A549 (cell line): ENCODE measurements at regions not wholly inside any gene's neighbourhood (a gene's known extent, or its start where the extent isn't known, plus 50 kb on each side); places are given as distances from the start of the nearest gene placed in this dataset.

Experiments
- ATAC-seq, 2 experiments: fragments of 200-7000 bp in 1 of 2; fragments of >200 bp in 1 of 2; cut with Nextera tagmentation in 1 of 2; cut with Tn5 transposase in 1 of 2; 3 replicates each; pipeline versions ENCODE4 v1.8.0 to v1.9.1; 2018 to 2020; ENCODE audit warnings: mild to moderate bottlenecking in 1 of 2, moderate library complexity in 1 of 2
- CTCF ChIA-PET: fragments of 300-600 bp; sonication (Branson Sonifier 250); formaldehyde crosslinking; extraction: SDS; loops from one replicate; lab custom pipeline; 2021; ENCODE audit warnings: antibody characterized with exemption, inconsistent platforms; lab: Yijun Ruan, JAX
- POLR2A ChIA-PET: fragments of 350-600 bp; formaldehyde crosslinking; extraction: SDS; loops from one replicate; lab custom pipeline; 2021; ENCODE audit warnings: antibody characterized with exemption, inconsistent platforms; lab: Yijun Ruan, JAX
- DNase-seq, 2 experiments: peaks; one replicate each; pipeline versions ENCODE4 v3.0.0 to v3.0.0-alpha.2; 2011 to 2016; ENCODE audit warnings: low read depth in 1 of 2, low spot score in 1 of 2
- FAIRE-seq: peaks from 2 replicates; lab custom pipeline; 2011; peaks lifted over from hg19 to GRCh38; lab: Jason Lieb, UNC
- H3K27ac ChIP-seq, 2 experiments: fragments of >200 bp; sonication (Bioruptor Twin); formaldehyde crosslinking; 3 replicates each; pipeline ENCODE4 v1.5.1; 2016 to 2017
- H3K4me1 ChIP-seq: fragments of >200 bp; sonication (Bioruptor Twin); formaldehyde crosslinking; 3 replicates; pipeline ENCODE4 v1.6.1; 2016
- H3K4me2 ChIP-seq: fragments of >200 bp; sonication (Bioruptor Twin); formaldehyde crosslinking; 3 replicates; pipeline ENCODE4 v1.6.1; 2016
- H3K4me3 ChIP-seq: fragments of >200 bp; sonication (Bioruptor Twin); formaldehyde crosslinking; 3 replicates; pipeline ENCODE4 v1.5.1; 2016
- H3K9me3 ChIP-seq: fragments of >200 bp; sonication (Bioruptor Twin); formaldehyde crosslinking; 3 replicates; pipeline ENCODE4 v1.6.1; 2016
- BHLHE40 ChIP-seq: IDR thresholded peaks from 2 replicates; pipeline ENCODE4 v1.6.1; 2012; ENCODE audit warnings: low read depth, low read length, inconsistent platforms
- CBX2 ChIP-seq: fragments of 200-600 bp; sonication (generic); IDR thresholded peaks from 2 replicates; pipeline ENCODE4 v1.6.1; 2016; ENCODE audit warnings: low read depth, mild to moderate bottlenecking, borderline replicate concordance
- CBX8 ChIP-seq: fragments of 200-600 bp; sonication (generic); IDR thresholded peaks from 2 replicates; pipeline ENCODE4 v1.6.1; 2016
- CHD4 ChIP-seq: fragments of 200-600 bp; sonication (generic); IDR thresholded peaks from 2 replicates; pipeline ENCODE4 v1.6.1; 2016; ENCODE audit warnings: antibody characterized with exemption, mild to moderate bottlenecking, borderline replicate concordance
- CTCF ChIP-seq: fragments of >200 bp; sonication (Bioruptor Twin); formaldehyde crosslinking; IDR thresholded peaks from 3 replicates; pipeline ENCODE4 v1.5.1; 2016
- E2F6 ChIP-seq: IDR thresholded peaks from 2 replicates; pipeline ENCODE4 v1.6.1; 2012; ENCODE audit warnings: low read depth, borderline replicate concordance
- EHMT2 ChIP-seq: fragments of 200-600 bp; sonication (generic); IDR thresholded peaks from 2 replicates; pipeline ENCODE4 v1.6.1; 2016; ENCODE audit warnings: antibody characterized with exemption, low read depth, mild to moderate bottlenecking, moderate library complexity
- ELK1 ChIP-seq: fragments of 150-350 bp; IDR thresholded peaks from 2 replicates; pipeline ENCODE4 v1.6.1; 2014; ENCODE audit warnings: low read depth, mild to moderate bottlenecking, low read length
- ESRRA ChIP-seq: fragments of 150-350 bp; IDR thresholded peaks from 2 replicates; pipeline ENCODE4 v1.6.1; 2014; ENCODE audit warnings: mild to moderate bottlenecking, low read length, borderline replicate concordance
- HDAC2 ChIP-seq: fragments of 200-600 bp; sonication (generic); IDR thresholded peaks from 2 replicates; pipeline ENCODE4 v1.6.1; 2016
- HES2 ChIP-seq: fragments of >200 bp; sonication (Bioruptor Twin); formaldehyde crosslinking; IDR thresholded peaks from 2 replicates; pipeline ENCODE4 v1.6.1; 2016
- HEYL ChIP-seq: fragments of 250-450 bp; sonication (Bioruptor Pico); IDR thresholded peaks from 2 replicates; pipeline ENCODE4 v1.8.0; 2021; ENCODE audit warnings: mild to moderate bottlenecking, moderate library complexity
- HOXA7 ChIP-seq: fragments of 250-450 bp; sonication (Bioruptor Pico); IDR thresholded peaks from 2 replicates; pipeline ENCODE4 v1.5.0; 2020; ENCODE audit warnings: mild to moderate bottlenecking, moderate library complexity
- NR3C1 ChIP-seq: fragments of >200 bp; sonication (Bioruptor Twin); formaldehyde crosslinking; IDR thresholded peaks from 3 replicates; pipeline ENCODE4 v1.6.1; 2017
- POLR2A ChIP-seq: IDR thresholded peaks from 2 replicates; pipeline ENCODE4 v1.6.1; 2012; ENCODE audit warnings: mild to moderate bottlenecking, low read length
- RAD21 ChIP-seq, 2 experiments: fragments of >200 bp in 1 of 2; sonication (Bioruptor Twin) in 1 of 2; formaldehyde crosslinking in 1 of 2; IDR thresholded peaks in 1 of 2; conservative IDR thresholded peaks in 1 of 2; 2 replicates in 1 of 2; 3 replicates in 1 of 2; pipeline ENCODE4 v1.6.1; 2012 to 2018; ENCODE audit warnings: inconsistent platforms in 1 of 2
- RARB ChIP-seq: fragments of 250-450 bp; sonication (Bioruptor Pico); IDR thresholded peaks from 2 replicates; pipeline ENCODE4 v1.8.0; 2021; ENCODE audit warnings: mild to moderate bottlenecking, moderate library complexity
- RCOR1 ChIP-seq: fragments of 150-350 bp; IDR thresholded peaks from 2 replicates; pipeline ENCODE4 v1.6.1; 2014; ENCODE audit warnings: antibody characterized with exemption, low read length, low read depth
- SMC3 ChIP-seq: fragments of >200 bp; sonication (Bioruptor Twin); formaldehyde crosslinking; IDR thresholded peaks from 3 replicates; pipeline ENCODE4 v1.6.1; 2018; ENCODE audit warnings: inconsistent platforms
- ZFP36 ChIP-seq: fragments of 450-650 bp; IDR thresholded peaks from 2 replicates; pipeline ENCODE4 v1.6.1; 2014; ENCODE audit warnings: borderline replicate concordance; ENCODE audit not compliant: partially characterized antibody
- ZNF302 ChIP-seq: fragments of 250-450 bp; sonication (Bioruptor Pico); IDR thresholded peaks from 2 replicates; pipeline ENCODE4 v1.9.0; 2021; ENCODE audit warnings: inconsistent platforms, mild to moderate bottlenecking, moderate library complexity
- ZSCAN20 ChIP-seq: fragments of 250-450 bp; sonication (Bioruptor Pico); IDR thresholded peaks from 2 replicates; pipeline ENCODE4 v1.8.0; 2022; ENCODE audit warnings: mild to moderate bottlenecking, moderate library complexity
- WGBS: methylation state at CpG from one replicate; pipeline ENCODE4 v1.1.6; 2017; ENCODE audit errors: missing lambda C conversion rate; 5-methylcytosine and 5-hydroxymethylcytosine counted together
- TF ChIP-seq, protein P1 (sequence below): IDR thresholded peaks from 2 replicates; pipeline ENCODE4 v1.6.1; 2012
- TF ChIP-seq, protein P2 (sequence below): fragments of 250-450 bp; sonication (Bioruptor Pico); IDR thresholded peaks from 2 replicates; pipeline ENCODE4 v1.5.0; 2021; ENCODE audit warnings: mild to moderate bottlenecking, moderate library complexity, borderline replicate concordance

DNA sequence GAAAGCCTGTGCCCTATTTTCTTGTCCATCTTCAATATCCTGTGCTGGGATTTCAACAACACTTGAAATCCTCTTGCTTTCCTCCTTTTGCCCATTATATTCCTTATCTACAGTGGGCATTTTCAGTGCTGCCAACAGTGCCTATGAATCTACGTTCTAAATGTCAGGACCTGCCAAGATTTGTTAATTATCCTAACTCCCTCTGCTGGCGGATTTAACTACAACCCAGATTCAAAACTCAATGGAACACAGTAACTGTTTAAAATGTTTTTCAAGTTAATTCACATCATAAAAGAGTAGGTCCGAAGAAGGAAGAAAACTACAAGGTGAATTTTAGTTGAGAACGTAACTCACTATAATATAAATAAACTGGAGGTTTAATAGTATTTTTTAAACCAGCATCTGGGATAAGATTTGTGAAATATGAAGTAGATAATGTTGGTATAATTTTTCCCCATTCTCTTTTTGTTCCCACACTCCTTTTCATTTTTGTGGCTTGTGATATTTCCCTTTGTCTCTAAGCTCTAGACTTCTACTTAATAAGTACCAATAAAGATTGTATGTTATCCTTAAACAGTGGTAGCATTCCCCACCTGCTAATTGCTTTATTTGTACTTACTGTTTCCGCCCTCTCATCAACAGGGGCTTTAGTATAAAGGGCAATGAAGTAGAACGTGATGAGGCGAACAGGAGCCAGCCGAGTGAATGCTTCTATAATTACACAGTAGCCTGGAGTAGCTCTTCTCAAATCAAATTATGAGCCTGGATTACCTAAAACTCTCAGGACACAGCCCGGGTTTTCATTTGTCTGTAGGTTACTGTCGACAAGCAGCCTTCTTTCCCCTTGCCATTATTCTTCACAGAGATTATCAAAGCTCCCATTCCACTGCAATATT, 302.5 kb upstream of the ATP11B start:
- CTCF ChIA-PET: interaction anchor here (0.5 to 2.0 kb wide), 4 partner anchors 10 to 782 kb away, joined by 3 to 8 read pairs (median 3); no protein-coding TSS in a partner anchor
- H3K27ac ChIP-seq: no peak overlapping the region
- H3K4me3 ChIP-seq: no peak overlapping the region
- POLR2A ChIA-PET: no interaction called here
- ATAC-seq: peak in 1 of 2 experiments; percentile 61; a peak in 2 of 6 replicates
- TF ChIP-seq CTCF (peak; percentile 34), ESRRA (no peak), SMC3 (peak; percentile 27; the same call in 1 of the 3 replicates), HES2 (no peak), ZFP36 (no peak), RAD21 (conservative IDR thresholded peaks at IDR 0.05 in 1 of 2, IDR thresholded peaks at IDR 0.05 in 1 of 2) (peak; percentile 23 to 39; a peak in 2 of 5 replicates), ZNF302 (CRISPR knock-in tag) (no peak), ELK1 (no peak), HOXA7 (CRISPR knock-in tag) (no peak)
- TF ChIP-seq, protein P1, sequence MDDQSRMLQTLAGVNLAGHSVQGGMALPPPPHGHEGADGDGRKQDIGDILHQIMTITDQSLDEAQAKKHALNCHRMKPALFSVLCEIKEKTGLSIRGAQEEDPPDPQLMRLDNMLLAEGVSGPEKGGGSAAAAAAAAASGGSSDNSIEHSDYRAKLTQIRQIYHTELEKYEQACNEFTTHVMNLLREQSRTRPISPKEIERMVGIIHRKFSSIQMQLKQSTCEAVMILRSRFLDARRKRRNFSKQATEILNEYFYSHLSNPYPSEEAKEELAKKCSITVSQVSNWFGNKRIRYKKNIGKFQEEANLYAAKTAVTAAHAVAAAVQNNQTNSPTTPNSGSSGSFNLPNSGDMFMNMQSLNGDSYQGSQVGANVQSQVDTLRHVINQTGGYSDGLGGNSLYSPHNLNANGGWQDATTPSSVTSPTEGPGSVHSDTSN: no peak
- no peak overlapping the region for H3K4me2 ChIP-seq
- WGBS: 40% methylated on average over 10 of the region's 10 CpGs
- no peaks in the 10 kb centered on the region for H3K9me3 ChIP-seq
- DNase-seq: peak; percentile 5 to 7
- H3K4me1 ChIP-seq: no peaks in the 10 kb centered on the region
- FAIRE-seq: no peak

- H3K4me2 ChIP-seq: no peak overlapping the region
- FAIRE-seq: no peak
- no peak for DNase-seq
- no peak for ATAC-seq
- ChIA-PET CTCF (interaction anchor here (0.5 to 2.0 kb wide), 5 partner anchors 10 to 782 kb away, joined by 3 to 8 read pairs (median 3); no protein-coding TSS in a partner anchor), POLR2A (no interaction called here)
- no peak overlapping the region for H3K27ac ChIP-seq
- WGBS: 38% methylated on average over 3 of the region's 3 CpGs
- no peaks in the 10 kb centered on the region for H3K9me3 ChIP-seq
- H3K4me3 ChIP-seq: no peak overlapping the region
- H3K4me1 ChIP-seq: no peaks in the 10 kb centered on the region
- TF ChIP-seq ZSCAN20 (CRISPR knock-in tag): no peak
- TF ChIP-seq HEYL: no peak
- no peak for TF ChIP-seq HDAC2
- TF ChIP-seq EHMT2: no peak
- TF ChIP-seq, protein P1: no peak
- TF ChIP-seq RARB (CRISPR knock-in tag): no peak
- TF ChIP-seq HOXA7 (CRISPR knock-in tag): no peak
- TF ChIP-seq, protein P2, sequence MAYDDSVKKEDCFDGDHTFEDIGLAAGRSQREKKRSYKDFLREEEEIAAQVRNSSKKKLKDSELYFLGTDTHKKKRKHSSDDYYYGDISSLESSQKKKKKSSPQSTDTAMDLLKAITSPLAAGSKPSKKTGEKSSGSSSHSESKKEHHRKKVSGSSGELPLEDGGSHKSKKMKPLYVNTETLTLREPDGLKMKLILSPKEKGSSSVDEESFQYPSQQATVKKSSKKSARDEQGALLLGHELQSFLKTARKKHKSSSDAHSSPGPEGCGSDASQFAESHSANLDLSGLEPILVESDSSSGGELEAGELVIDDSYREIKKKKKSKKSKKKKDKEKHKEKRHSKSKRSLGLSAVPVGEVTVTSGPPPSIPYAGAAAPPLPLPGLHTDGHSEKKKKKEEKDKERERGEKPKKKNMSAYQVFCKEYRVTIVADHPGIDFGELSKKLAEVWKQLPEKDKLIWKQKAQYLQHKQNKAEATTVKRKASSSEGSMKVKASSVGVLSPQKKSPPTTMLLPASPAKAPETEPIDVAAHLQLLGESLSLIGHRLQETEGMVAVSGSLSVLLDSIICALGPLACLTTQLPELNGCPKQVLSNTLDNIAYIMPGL (CRISPR knock-in tag): no peak
- no peak for TF ChIP-seq NR3C1
- no peak for TF ChIP-seq BHLHE40
- no peak for TF ChIP-seq E2F6
- TF ChIP-seq ZNF302 (CRISPR knock-in tag): no peak
- no peak for TF ChIP-seq CBX2
- TF ChIP-seq RAD21 (conservative IDR thresholded peaks at IDR 0.05 in 1 of 2, IDR thresholded peaks at IDR 0.05 in 1 of 2): no peak
- no peak for TF ChIP-seq HES2
- no peak for TF ChIP-seq CBX8
- no peak for TF ChIP-seq CHD4
- no peak for TF ChIP-seq RCOR1
- no peak for TF ChIP-seq POLR2A
Measured at GRCh38 chr3:182491577-182491976, 301.7 kb upstream of the ATP11B start.
